HEK293T (cell line): ENCODE measurements at regions not wholly inside any gene's neighbourhood (a gene's known extent, or its start where the extent isn't known, plus 50 kb on each side); places are given as distances from the start of the nearest gene placed in this dataset.

Experiments
- CTCF ChIA-PET: fragments of 350-600 bp; formaldehyde crosslinking; extraction: SDS; loops from one replicate; lab custom pipeline; 2021; ENCODE audit warnings: antibody characterized with exemption, inconsistent platforms; lab: Yijun Ruan, JAX
- POLR2A ChIA-PET: fragments of 350-600 bp; formaldehyde crosslinking; extraction: SDS; loops from one replicate; lab custom pipeline; 2020; ENCODE audit warnings: antibody characterized with exemption, inconsistent platforms; lab: Yijun Ruan, JAX
- DNase-seq: peaks from one replicate; pipeline ENCODE4 v3.0.0; 2012; ENCODE audit warnings: mixed read lengths; ENCODE audit errors: extremely low spot score
- ARNT ChIP-seq: fragments of 450-650 bp; IDR thresholded peaks from 2 replicates; pipeline ENCODE4 v1.6.1; 2017; ENCODE audit warnings: mild to moderate bottlenecking
- BHLHE40 ChIP-seq: fragments of 450-650 bp; IDR thresholded peaks from 2 replicates; pipeline ENCODE4 v1.6.1; 2016; ENCODE audit warnings: mild to moderate bottlenecking, moderate library complexity, borderline replicate concordance
- CTBP1 ChIP-seq: fragments of 450-650 bp; IDR thresholded peaks from 2 replicates; pipeline ENCODE4 v1.6.1; 2016; ENCODE audit warnings: borderline replicate concordance
- ELF4 ChIP-seq: fragments of 450-650 bp; IDR thresholded peaks from 2 replicates; pipeline ENCODE4 v1.6.1; 2017; ENCODE audit warnings: antibody characterized with exemption
- FOXA1 ChIP-seq: fragments of 450-650 bp; IDR thresholded peaks from 2 replicates; pipeline ENCODE4 v1.6.1; 2016; ENCODE audit warnings: mild to moderate bottlenecking
- FOXK2 ChIP-seq: fragments of 450-650 bp; IDR thresholded peaks from 2 replicates; pipeline ENCODE4 v1.6.1; 2016; ENCODE audit warnings: mild to moderate bottlenecking
- FOXM1 ChIP-seq: fragments of 450-650 bp; IDR thresholded peaks from 2 replicates; pipeline ENCODE4 v1.6.1; 2017; ENCODE audit warnings: mild to moderate bottlenecking, borderline replicate concordance
- HDGF ChIP-seq: fragments of 450-650 bp; IDR thresholded peaks from 2 replicates; pipeline ENCODE4 v1.6.1; 2017; ENCODE audit warnings: antibody characterized with exemption, borderline replicate concordance
- L3MBTL2 ChIP-seq: fragments of 450-650 bp; conservative IDR thresholded peaks from 2 replicates; pipeline ENCODE4 v1.6.1; 2016; ENCODE audit warnings: mild to moderate bottlenecking
- LEF1 ChIP-seq: fragments of 450-650 bp; IDR thresholded peaks from 2 replicates; pipeline ENCODE4 v1.6.1; 2017; ENCODE audit warnings: mild to moderate bottlenecking, borderline replicate concordance
- NFRKB ChIP-seq: fragments of 450-650 bp; IDR thresholded peaks from 2 replicates; pipeline ENCODE4 v1.6.1; 2016; ENCODE audit warnings: mild to moderate bottlenecking, moderate library complexity
- SP1 ChIP-seq: fragments of 450-650 bp; IDR thresholded peaks from 2 replicates; pipeline ENCODE4 v1.6.1; 2017
- SUZ12 ChIP-seq: fragments of 450-650 bp; IDR thresholded peaks from 2 replicates; pipeline ENCODE4 v1.6.1; 2016; ENCODE audit warnings: mild to moderate bottlenecking
- TARDBP ChIP-seq: fragments of 450-650 bp; IDR thresholded peaks from 2 replicates; pipeline ENCODE4 v1.6.1; 2016
- ZNF384 ChIP-seq: fragments of 450-650 bp; IDR thresholded peaks from 2 replicates; pipeline ENCODE4 v1.6.1; 2016
- TF ChIP-seq, protein P1 (sequence below): fragments of 450-650 bp; IDR thresholded peaks from 2 replicates; pipeline ENCODE4 v1.6.1; 2016

- DNase-seq, result no peak
- ChIA-PET POLR2A (no interaction called here), CTCF (no interaction called here)
- TF ChIP-seq CTBP1, result no peak
Measured at GRCh38 chr2:51758081-51758480, 726.1 kb upstream of the NRXN1 start.

DNA sequence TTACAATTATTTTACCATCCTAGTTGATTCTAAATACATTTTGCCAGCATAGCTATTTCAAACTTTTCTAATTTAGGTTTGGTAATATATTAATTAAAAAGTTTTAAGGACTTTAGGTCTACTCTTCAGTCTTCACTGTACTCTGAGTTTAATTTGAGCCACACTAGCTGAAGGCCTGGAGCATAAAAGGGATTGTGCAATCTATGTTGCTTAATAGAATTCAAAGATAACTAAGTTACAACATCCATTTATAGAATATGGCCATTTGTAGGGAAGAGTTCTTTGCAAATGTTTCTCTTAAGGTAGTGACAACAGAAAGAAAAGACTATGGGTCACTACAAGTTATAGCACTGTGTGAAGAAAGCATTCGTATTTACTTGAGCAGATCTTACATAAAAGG lies 702.2 kb upstream of the NRXN1 start:
- POLR2A ChIA-PET, result no interaction called here
- CTCF ChIA-PET, result no interaction called here
- TF ChIP-seq FOXA1, result no peak
- TF ChIP-seq LEF1, result no peak
- TF ChIP-seq ELF4, result no peak
- TF ChIP-seq, protein P1, sequence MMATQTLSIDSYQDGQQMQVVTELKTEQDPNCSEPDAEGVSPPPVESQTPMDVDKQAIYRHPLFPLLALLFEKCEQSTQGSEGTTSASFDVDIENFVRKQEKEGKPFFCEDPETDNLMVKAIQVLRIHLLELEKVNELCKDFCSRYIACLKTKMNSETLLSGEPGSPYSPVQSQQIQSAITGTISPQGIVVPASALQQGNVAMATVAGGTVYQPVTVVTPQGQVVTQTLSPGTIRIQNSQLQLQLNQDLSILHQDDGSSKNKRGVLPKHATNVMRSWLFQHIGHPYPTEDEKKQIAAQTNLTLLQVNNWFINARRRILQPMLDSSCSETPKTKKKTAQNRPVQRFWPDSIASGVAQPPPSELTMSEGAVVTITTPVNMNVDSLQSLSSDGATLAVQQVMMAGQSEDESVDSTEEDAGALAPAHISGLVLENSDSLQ, result no peak
- no peak for TF ChIP-seq ZNF384
- TF ChIP-seq CTBP1, result no peak
- TF ChIP-seq SUZ12, result no peak
- TF ChIP-seq FOXM1, result no peak
- TF ChIP-seq FOXK2, result no peak
- TF ChIP-seq TARDBP, result no peak
- no peak for TF ChIP-seq HDGF
- TF ChIP-seq BHLHE40, result no peak
- no peak for TF ChIP-seq NFRKB
- DNase-seq, result no peak

DNA sequence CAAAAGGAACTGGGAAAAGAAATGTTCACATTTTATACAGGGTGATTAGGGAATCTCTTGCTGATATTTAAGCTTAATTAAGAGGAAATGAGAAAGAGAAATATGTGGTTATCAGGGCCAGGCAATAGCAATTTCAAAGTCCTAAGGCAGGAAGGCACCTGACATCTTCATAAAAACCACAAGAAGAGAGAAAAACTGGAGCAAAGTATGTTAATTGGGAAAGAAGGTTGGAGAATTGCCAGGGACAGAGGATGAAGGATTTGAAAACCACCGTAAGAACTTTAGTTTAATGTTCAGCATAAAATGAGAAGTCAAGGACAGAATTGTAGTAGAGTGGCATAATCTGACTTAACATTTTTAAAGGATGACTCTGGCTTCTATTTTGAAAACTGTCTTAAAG lies 691.8 kb upstream of the NRXN1 start:
- DNase-seq, result no peak
- ChIA-PET POLR2A (no interaction called here), CTCF (no interaction called here)
- TF ChIP-seq FOXM1, result no peak
- no peak for TF ChIP-seq ELF4
- TF ChIP-seq ZNF384, result no peak
- TF ChIP-seq ARNT, result no peak
- no peak for TF ChIP-seq LEF1
- TF ChIP-seq, protein P1, result no peak
- no peak for TF ChIP-seq FOXK2
- TF ChIP-seq CTBP1, result no peak
- no peak for TF ChIP-seq L3MBTL2
- TF ChIP-seq FOXA1, result no peak
- no peak for TF ChIP-seq SP1

- ChIA-PET POLR2A (no interaction called here), CTCF (no interaction called here)
- DNase-seq, result no peak
- TF ChIP-seq FOXK2, result no peak
- no peak for TF ChIP-seq BHLHE40
- TF ChIP-seq FOXA1, result no peak
- TF ChIP-seq NFRKB, result no peak
- TF ChIP-seq, protein P1, result no peak
- TF ChIP-seq CTBP1, result no peak
- TF ChIP-seq TARDBP, result no peak
- TF ChIP-seq FOXM1, result no peak
- no peak for TF ChIP-seq ELF4
- TF ChIP-seq ZNF384, result no peak
- no peak for TF ChIP-seq SUZ12
- TF ChIP-seq LEF1, result no peak
- no peak for TF ChIP-seq L3MBTL2
- no peak for TF ChIP-seq ARNT
- TF ChIP-seq HDGF, result no peak
- TF ChIP-seq SP1, result no peak
Measured at GRCh38 chr2:51722311-51722710, 690.4 kb upstream of the NRXN1 start.

DNA sequence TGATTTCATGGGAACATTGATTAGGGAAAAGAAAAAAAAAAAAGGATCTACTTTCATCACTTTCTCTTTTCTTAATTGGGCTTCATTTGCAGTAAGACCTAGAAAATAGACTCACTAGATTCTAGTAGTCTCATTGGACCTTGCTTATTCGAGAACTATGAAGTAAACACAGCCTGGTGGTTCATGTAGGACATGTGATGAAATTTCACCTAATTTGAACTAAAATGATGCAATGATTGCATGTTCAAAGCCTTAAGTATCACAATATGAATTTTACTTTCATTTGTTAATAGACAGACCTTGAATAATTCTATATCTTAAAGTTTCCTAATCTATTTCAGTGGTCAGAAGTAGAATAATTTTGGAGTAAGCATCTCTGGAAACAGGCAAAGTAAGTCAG lies 688.9 kb upstream of the NRXN1 start:
- DNase-seq, result no peak
- ChIA-PET CTCF (no interaction called here), POLR2A (no interaction called here)
- TF ChIP-seq FOXK2, result no peak
- TF ChIP-seq FOXA1, result no peak
- no peak for TF ChIP-seq ELF4
- no peak for TF ChIP-seq ARNT
- TF ChIP-seq LEF1, result no peak
- TF ChIP-seq ZNF384, result no peak
- TF ChIP-seq L3MBTL2, result no peak
- no peak for TF ChIP-seq SP1
- no peak for TF ChIP-seq TARDBP
- no peak for TF ChIP-seq HDGF
- TF ChIP-seq, protein P1, result no peak
- no peak for TF ChIP-seq SUZ12
- no peak for TF ChIP-seq FOXM1
- no peak for TF ChIP-seq NFRKB

DNA sequence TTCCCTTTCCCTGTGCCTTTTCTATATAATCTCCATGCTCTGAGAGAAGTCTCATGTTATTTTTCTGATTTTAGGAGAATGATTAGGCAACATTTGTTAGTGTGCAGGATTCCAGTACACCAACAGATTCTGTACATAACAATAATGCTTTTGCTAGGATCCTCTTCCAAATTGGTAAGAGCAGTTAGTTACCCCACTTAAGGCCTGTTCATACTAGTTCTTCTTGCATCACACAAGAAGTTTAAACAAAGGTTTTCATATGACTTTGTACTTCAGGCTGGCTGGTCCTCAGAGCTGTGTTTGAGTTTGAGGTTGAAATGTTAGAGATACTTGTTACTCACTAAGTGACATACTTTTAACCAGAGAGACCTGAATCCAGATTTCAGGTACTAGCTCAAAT lies 686.9 kb upstream of the NRXN1 start:
- TF ChIP-seq L3MBTL2 (no peak), CTBP1 (no peak), FOXK2 (no peak), TARDBP (no peak), SP1 (no peak)
- TF ChIP-seq, protein P1, result no peak
- ChIA-PET POLR2A (no interaction called here), CTCF (no interaction called here)
- DNase-seq, result no peak
